ENCODE measurements at regions not wholly inside any gene's neighbourhood (a gene's known extent, or its start where the extent isn't known, plus 50 kb on each side); places are given as distances from the start of the nearest gene placed in this dataset.

- TF ChIP-seq CTCF (conservative IDR thresholded peaks at IDR 0.05; ENCODE audit: low read depth, low read length) (no peak), EZH2 (IDR thresholded peaks at IDR 0.05; ENCODE audit: borderline replicate concordance, low read depth, low read length, poor library complexity, severe bottlenecking) (no peak)
Measured at GRCh38 chr14:85853996-85854526, 324.1 kb downstream of the FLRT2 start.
